ENCODE measurements at regions not wholly inside any gene's neighbourhood (a gene's known extent, or its start where the extent isn't known, plus 50 kb on each side); places are given as distances from the start of the nearest gene placed in this dataset.

DNA sequence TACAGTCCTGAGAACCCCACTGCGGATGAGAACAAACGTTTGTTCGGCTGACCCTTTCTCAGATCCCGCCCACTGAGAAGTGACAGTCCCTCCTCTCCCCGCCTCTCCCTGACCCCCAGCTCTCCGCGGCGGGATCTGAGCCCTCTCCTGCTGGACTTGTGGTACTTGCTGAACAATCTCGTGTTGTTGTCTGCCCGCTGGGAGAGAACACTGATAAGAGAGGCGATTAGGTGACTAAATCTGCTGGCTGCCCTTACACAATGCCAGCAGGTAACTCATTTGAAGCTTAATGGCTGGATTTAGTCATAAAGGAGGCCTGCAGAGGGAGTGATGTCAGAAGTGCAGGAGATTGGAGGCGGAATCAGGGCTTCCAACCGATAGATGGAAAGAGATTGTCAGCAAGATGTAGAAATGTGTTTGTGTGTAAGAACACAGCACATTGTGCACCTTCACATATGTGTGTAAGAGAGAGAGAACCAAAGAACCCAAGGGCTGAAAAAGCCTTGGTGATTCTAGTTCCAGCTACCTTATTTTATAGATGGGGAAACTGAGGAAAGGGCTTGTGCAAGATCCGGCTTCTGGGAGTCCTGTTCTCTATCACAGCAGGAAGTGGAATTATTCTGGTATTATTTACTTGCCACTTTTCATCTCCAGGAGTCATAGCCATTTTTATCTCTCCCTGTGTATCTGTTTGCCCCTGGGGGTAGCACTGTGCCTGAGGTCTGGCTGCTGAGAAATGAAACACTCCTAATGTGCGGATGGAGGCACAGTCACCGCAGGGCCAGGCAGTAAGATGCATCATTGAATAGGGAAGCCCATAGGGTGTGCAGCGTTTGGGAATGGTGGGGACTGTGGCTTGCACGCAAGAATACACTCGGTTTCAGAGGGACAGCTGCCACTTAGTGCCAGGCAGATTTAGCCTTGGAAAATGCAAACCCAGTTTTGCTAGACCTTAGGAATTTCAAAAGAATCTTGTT lies 203.7 kb upstream of the MSX2 start:
- TF ChIP-seq ISL1 (CRISPR knock-in tag; IDR thresholded peaks at IDR 0.05), result no peak
- TF ChIP-seq, protein P1, sequence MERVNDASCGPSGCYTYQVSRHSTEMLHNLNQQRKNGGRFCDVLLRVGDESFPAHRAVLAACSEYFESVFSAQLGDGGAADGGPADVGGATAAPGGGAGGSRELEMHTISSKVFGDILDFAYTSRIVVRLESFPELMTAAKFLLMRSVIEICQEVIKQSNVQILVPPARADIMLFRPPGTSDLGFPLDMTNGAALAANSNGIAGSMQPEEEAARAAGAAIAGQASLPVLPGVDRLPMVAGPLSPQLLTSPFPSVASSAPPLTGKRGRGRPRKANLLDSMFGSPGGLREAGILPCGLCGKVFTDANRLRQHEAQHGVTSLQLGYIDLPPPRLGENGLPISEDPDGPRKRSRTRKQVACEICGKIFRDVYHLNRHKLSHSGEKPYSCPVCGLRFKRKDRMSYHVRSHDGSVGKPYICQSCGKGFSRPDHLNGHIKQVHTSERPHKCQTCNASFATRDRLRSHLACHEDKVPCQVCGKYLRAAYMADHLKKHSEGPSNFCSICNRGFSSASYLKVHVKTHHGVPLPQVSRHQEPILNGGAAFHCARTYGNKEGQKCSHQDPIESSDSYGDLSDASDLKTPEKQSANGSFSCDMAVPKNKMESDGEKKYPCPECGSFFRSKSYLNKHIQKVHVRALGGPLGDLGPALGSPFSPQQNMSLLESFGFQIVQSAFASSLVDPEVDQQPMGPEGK (CRISPR knock-in tag; IDR thresholded peaks at IDR 0.05; ENCODE audit: borderline replicate concordance), result no peak
- no peak for TF ChIP-seq GLIS3 (CRISPR knock-in tag; IDR thresholded peaks at IDR 0.05)
- TF ChIP-seq, protein P2, sequence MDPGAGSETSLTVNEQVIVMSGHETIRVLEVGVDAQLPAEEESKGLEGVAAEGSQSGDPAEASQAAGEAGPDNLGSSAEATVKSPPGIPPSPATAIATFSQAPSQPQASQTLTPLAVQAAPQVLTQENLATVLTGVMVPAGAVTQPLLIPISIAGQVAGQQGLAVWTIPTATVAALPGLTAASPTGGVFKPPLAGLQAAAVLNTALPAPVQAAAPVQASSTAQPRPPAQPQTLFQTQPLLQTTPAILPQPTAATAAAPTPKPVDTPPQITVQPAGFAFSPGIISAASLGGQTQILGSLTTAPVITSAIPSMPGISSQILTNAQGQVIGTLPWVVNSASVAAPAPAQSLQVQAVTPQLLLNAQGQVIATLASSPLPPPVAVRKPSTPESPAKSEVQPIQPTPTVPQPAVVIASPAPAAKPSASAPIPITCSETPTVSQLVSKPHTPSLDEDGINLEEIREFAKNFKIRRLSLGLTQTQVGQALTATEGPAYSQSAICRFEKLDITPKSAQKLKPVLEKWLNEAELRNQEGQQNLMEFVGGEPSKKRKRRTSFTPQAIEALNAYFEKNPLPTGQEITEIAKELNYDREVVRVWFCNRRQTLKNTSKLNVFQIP (CRISPR knock-in tag; IDR thresholded peaks at IDR 0.05; ENCODE audit: borderline replicate concordance, low read depth), result no peak
- no peak for TF ChIP-seq ZC3H10 (CRISPR knock-in tag; IDR thresholded peaks at IDR 0.05)
- TF ChIP-seq OSR1 (CRISPR knock-in tag; IDR thresholded peaks at IDR 0.05), result no peak
- TF ChIP-seq TCF4 (CRISPR knock-in tag; IDR thresholded peaks at IDR 0.05; ENCODE audit: borderline replicate concordance), result no peak
- TF ChIP-seq ZNF565 (CRISPR knock-in tag; conservative IDR thresholded peaks at IDR 0.05; ENCODE audit: low read depth), result no peak

Data from SK-N-SH treated with all-trans-retinoic acid at 6 μM for 48 hours (cell line).